T-helper 9 cell (primary cell): ENCODE measurements at regions not wholly inside any gene's neighbourhood (a gene's known extent, or its start where the extent isn't known, plus 50 kb on each side); places are given as distances from the start of the nearest gene placed in this dataset.
"Not testable (repeated sequence)": the region's sequence is repeated elsewhere in the genome, so short reads cannot be mapped to it uniquely, and the experiment has no call there.

Experiments used
- DNase-seq: peaks from one replicate; pipeline ENCODE4 v3.0.0-alpha.2; 2020

DNA sequence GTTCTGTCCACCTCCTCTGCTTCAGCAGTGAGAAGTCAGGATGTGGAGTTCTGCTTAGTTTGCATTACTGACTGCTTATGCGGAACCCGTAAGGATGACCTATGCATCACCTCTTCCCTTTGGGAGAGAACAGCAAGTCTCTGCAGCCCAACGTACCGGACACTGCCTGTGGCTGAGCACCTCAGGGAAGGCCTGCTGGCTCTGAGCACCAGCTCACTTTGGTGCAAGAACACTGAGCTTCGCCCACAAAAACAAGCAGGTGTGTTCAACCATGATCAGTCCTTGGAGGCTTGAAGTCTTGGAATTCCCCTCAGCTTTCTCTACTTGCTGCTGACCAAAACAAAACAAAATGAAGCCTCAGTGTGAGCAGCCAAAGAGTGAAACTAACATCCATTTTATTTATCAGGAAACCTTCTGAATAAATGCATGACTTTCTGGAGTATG, 52.7 kb upstream of the NCK2 start:
- no peak for DNase-seq

DNA sequence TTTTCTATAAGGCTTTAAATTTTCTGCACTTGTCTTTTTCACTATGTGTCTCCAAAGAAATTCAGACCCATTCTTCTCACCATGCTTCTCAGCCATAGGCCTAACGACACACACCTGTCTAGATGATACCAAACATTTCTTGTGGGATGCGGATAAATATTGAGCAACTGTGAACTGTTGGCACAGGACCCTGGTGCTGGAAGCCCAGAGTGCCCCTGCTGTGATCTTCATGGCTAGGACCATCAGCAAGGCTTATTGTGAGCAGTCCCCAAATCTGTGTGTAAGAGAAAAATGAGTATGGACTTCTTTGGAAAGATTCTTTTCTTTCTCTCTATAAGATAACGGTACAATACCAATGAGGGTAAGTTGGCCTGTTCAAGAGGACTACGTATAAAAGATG, 54.1 kb upstream of the NCK2 start:
- DNase-seq, result no peak

DNA sequence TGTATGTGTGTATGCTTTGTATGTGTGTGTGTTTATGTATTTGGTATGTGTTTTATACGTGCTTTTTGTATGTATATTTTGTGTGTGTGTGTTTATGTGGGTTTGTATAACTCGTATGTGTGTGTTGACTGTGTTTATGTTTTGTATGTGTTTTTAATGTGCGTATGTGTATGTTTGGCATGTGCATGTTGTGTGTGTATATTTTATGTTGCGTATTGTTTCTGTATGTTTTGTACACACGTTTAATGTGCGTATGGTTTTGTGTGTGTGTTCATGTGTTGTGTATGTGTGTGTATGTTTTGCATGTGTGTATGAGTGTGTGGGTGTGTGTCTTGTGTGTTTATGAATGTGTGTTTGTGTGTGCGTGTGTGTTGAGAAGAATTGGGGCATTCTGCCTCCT, 55.2 kb upstream of the NCK2 start:
- DNase-seq, result no peak

DNA sequence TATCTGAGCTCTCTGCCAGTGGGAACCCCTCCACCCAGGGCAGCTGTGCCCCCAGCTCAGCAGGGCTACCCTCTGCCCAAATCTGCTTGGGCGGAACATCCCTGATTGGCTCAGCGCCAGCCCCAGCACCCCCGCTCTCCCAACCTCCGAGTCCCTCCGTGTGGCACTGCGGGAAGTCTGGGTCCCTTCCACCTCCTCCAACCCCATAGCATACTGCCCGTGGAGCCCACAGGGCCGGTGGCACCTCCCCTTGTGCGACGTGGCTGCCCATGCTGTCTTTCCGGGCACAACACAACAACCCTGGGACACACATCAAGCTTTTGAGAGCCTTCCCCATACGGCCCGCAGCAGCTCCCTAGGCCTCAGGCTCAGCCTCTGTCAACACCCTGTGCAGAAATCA, 55.8 kb upstream of the NCK2 start:
- no peak for DNase-seq

DNA sequence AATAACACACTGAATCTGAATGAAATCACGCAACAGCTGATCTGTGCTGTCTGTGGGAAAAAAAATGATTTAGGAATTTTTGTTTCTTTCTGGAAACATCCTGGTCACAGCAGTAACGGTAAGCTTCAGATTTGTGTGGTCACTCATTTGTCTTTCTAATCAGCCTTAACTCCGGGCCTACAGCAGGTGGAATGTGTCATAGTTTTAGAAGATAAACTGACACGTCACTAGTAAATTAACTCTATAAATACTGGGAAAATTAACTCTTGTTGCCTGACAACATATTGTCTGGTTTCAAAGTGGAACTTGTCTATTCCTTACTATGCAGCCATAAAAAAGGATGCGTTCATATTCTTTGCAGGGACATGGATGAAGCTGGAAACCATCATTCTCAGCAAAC, 58.1 kb upstream of the NCK2 start:
- DNase-seq, result no peak

DNA sequence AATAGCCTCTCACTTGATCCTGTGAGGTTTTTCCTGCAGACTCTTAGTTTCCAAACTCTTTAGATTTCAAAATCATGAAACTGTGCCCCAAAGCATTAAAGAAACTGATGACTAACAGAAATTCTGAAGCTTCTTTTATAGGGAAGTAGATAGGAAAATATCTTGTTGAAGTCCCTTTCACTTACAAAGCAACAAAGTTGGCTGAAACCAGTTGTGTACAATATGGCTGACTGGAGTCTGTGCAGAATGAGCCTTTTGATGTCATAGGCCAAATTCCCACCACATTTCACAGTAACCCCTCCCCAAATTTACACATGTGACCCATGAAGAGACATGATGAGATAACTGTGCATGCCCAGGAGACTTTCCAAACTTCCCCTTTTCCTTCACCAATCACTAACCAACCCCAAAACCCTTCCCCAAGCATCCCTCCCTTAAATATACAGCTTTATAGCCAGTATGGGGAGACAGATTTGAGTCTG, 61.7 kb upstream of the NCK2 start:
- DNase-seq, result no peak

DNA sequence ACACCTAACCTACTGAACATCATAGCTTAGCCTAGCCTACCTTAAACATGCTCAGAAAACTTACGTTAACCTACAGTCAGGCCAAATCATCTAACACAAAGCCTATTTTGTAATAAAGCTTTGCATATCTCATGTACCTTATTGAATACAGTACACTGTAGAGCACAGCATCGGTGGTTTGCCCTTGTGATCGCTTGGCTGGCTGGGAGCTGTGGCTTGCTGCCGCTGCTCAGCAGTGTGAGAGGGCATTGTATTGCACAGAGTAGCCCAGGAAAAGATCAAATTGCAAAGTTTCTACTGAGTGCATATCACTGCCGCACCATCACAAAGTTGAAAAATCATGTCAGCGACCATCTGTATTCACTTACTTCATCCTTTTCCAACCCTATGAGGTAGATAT, 62.3 kb upstream of the NCK2 start:
- DNase-seq, result no peak

DNA sequence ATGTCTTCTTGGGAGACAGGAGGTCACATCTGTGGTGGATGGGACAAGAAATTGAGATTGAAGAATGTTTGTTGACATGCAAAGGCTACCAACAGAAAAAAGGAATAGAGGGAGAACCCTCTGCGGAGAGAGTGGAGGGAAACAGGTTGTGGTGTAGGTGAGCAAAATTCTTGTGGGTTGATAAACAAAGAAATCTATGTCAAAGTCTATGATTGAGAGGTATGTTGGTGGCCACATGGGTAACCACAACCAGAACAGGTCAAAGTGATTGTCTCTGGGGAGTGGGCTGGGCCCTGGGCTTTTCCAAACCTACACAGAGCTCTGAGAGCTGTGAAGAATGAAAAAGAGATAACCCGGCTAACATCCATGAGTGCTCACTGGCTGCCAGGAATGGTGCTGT, 62.8 kb upstream of the NCK2 start:
- no peak for DNase-seq

DNA sequence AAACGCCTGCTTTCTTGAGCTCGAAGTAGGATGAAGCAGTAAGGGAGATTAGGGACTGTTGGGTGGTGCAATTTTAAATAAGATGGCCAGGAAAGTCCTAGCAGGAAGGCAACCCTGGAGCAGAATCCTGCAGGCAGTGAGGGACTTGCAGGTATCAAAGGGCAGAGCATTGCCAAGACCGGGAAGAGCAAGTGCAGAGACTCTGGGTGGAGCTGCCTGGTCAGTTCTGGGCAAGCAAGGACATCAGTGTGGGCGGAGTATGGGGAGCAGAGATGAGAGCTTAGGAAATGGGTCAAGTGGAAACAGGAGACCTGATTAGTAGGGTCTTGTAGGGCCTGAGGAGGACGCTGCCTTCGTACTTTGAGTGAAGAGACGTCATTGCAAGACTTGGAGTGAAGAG, 64.4 kb upstream of the NCK2 start:
- DNase-seq, result no peak

DNA sequence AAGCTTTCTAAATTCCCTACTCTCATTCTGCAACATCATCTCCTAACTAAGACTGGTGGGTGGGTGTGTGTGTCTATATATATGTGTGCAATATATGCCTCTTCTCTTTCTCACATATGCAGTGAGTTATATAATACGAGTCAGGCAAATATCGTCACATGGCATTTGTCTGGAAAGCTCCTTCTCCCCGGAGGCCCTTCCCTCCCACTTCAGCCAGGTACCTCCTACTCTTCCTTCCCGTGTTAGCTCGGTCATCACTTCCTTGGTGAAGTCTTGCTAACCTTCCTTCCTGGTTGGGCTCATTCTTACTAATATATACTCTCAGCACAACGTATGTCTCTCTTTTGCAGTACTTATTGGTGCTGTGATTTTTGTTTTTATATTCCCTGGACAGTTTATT, 66.4 kb upstream of the NCK2 start:
- DNase-seq, result no peak

DNA sequence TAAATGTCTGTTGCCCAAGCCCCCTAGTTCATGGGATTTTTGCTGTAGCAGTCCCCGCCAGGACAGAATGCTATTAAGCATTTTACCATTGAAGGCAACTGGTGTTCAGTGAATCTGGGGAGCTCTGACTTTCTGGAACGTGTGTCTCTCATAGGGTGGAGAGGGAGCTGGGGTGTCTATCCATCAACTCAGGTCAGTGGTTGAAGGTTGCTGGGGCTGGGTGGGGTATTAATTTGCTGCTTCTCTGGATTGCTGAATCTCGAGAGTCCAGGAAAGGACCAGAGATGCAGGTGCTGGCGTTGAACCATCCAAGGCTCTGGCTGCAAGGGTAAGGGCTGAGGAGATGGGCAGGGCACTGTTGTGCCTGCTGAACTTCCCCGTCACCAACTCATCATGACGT, 66.8 kb upstream of the NCK2 start:
- no peak for DNase-seq

DNA sequence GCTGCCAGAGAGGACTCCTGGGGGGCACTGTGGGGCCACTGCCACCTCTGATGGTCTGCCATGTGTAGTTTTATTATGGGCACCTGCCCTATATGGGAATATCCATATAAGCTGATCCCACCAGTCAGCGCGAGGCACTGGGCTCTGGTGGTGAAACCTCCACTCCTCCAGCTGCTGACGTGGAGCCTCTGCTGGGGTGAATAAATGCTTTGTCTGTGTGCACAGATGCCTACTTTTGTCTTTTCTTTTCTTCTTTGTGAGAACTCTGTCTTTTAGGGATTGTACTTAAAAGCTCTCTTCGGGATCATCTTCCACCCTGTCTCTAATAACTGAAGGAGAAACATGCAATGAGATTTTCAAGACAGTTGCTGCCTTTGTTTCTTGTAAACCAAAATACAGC, 68.9 kb upstream of the NCK2 start:
- no peak for DNase-seq

DNA sequence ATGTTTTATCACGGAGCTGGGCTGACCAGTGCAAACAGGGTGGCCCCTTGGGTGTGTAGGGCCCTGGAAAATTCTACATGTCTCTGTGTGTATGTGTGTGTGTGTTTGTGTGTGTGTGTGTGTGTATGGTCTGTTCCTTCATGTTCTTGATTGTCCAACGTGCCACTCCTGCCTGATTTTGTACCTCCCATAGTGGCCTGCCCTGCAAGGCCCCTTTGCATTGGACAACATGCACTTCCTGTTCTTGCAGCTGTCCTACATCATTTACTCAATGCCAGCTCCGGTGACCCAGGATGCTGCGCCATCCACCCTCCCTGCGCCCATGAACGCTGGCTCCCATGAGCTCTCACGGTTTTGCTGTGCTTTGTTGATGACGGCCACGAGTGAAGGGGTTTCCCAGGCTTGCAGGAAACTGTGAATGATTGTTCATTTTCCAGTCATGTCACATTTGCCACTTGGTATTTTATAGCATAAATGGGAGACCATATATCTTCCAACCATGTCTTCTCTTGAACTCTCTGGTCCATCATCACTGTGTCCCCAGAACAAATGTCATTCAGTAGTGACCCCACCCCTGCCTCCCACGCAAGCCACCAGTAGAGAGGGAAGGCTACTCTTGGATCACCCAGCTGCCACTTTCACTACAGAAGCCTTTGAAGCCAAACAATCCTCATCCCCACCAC, 69.7 kb upstream of the NCK2 start:
- no peak for DNase-seq

DNA sequence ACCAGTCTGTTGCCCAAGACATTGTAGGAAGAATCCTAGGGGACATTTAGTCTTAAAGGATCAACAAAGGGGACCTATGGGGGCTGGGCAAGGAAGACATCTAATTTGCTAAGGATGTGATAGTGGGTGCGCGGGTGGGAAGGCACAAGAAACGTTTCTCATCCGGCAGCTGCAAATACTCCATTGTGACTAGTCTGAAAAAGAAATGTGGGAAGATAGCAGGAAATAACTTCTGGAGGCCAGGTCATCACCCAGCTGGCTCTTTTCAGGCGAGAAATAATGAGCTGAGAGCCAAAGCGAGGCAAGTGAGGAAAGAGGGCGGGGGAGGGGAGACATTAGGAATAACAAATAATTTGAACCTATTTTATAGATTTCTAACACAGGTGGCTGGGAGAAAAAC, 70.3 kb upstream of the NCK2 start:
- DNase-seq, result no peak

DNA sequence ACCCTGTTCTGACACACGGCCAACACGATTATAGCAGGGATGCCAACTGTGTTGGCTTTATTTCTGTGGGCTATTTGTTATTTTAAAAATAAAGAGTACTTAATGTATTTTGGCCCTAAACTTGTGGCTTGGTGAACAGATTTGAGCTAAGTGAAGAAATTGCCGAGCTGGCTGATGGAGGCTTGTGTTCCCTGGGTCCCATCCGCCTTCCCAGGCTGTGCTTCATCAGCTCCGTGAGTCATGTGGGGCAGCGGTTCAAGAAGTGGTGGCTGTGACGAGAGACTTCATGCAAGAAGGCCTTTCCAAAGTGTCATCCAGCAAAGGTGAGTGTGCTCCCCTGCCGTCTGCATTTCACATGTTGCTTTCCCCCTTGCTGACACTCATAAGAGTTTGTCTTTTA, 73.6 kb upstream of the NCK2 start:
- no peak for DNase-seq

DNA sequence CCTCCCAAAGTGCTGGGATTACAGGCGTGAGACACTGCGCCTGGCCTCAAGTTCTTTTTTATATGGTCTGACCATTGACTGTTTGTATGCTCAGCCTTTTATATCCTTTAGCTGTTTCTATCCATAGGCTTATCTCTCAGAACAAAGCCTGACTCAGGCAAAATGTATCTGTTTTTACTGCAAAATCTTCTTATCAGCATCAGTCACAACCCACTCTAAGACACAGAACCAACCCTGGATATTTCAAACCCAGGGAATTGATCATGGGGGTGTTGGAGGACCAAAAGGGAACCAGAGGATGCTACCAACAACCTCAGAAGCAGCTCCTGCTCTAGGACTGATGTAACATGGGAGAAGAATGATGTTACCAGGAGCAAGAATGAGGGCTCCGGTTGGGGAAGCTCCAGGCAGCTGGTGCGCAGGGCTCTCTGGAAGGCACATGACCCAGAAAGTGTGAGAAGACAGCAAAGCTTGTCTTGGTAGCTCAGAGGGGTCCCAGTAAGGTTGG, 75.3 kb upstream of the NCK2 start:
- no peak for DNase-seq

DNA sequence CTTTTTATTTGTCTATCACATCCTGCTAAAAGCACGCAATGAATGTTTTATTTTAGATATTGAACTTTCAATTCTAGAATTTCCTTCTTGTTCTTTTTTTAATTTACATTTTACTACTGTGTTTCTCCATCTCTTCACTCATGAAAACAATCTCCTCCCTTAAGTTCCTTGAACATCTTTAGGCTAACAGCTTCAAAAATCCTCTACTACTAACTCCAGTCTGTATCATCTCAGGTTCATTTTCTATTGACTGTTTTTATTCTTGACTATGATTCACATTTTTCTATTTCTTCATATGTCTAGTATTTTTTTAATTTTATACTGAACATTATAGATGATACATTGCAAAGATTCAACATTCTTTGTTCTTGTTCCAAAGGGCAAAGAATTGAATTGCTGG, 79.2 kb upstream of the NCK2 start:
- DNase-seq, result no peak

DNA sequence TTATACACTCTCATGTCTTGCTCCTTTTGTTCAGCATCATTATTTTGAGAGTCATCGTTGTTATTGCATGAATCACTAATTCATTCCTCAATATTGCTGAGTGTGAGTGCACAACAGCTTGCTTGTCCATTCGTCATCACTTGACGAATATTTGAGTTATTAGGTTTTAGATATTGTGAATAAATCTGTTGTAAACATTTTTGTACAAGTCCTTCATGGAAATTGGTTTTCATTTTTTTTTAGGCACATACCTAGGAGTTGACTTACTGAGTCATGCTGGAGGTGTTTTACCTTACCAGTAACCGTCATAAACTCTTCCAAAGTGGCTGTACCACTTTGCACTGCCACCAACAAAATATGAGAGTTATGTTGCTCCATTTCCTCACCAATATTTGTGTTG, 84.2 kb upstream of the NCK2 start:
- no peak for DNase-seq

DNA sequence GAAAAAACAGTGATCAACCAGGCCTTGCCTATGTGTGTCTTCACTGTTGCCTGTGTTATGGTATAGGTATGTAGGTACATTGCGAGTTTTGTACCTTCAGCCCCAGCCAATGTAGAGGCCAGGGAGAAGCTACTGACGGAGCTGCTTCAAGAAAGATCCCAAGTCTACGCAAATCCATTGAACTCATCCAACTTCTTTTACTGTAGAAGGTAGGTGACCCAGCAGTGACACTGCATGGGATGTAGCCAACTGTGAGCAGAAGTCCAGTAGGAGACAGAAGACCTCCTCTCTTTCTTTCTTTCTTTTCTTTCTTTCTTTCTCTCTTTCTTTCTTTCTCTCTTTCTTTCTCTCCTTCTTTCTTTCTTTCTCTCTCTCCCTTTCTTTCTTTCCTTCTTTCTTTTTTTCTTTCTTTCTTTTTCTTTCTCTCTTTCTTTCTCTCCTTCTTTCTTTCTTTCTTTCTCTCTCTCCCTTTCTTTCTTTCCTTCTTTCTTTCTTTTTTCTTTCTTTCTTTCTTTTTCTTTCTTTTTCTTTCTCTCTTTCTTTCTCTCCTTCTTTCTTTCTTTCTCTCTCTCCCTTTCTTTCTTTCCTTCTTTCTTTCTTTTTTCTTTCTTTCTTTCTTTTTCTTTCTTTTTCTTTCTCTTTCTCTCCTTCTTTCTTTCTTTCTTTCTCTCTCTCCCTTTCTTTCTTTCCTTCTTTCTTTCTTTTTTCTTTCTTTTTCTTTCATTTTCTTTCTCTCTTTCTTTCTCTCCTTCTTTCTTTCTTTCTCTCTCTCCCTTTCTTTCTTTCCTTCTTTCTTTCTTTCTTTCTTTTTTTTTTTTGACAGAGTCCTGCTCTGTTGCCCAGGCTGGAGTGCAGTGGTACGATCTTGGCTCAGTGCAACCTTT, 88.7 kb upstream of the NCK2 start:
- DNase-seq, result not testable (repeated sequence)

DNA sequence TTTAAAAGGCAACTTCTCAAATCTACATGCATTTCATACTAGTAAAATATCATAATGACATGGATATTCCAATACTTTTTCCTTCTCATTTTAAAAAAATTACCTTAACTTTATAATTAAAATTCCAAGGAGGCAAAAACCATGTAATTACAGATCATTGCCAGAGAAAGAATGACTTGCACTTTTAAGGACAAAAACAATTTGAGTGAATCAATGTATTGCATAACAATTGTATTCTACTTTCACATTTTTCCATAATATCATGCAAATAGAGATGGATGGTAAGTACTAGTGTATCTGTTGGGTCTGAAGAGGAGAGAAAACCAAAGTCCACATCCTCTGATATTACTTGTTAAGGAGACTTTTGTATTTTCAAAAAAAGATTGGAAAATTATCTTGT, 89.5 kb upstream of the NCK2 start:
- DNase-seq, result no peak

DNA sequence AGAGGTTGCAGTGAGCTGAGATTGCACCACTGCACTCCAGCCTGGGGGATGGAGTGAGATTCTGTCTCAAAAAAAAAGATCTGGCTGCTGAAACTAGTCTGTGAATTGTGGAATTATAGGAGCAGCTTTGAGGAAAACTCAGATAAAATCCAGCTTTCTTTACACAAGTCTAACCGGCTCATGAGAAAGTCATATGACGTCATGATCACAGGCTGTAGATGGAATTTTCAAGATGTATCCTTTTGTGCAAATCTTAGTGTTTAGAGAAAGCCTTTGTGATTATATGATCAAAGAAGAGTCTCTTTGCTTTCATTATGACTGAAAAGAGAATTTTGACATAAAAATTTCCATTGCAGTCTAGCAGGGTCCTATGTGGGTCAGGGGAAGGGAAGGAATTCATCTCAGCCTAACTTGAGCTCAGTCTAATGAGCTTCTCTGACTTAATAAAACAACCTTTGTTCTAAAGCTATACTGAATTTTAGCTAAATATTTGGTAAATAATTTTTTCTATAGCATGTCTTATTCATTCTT, 90.2 kb upstream of the NCK2 start:
- no peak for DNase-seq

DNA sequence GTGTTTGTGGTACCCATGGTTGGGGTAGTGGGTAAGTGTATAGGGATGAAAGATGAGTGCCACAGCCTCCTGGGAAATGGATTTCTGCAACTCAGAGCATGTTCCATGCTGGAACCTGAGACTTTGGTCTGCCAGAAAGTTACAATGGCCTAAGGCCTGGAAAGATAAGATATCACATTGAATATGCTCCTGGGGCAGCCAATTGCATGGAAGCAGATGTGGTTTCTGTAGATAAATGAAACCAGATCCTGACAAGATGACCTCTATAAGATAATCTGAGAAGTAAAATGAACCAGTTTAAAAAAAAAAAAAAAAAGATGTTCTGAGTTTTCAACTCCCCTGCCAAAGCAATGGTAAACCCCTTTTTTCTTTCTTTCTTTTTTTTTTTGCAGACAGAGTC, 91.4 kb upstream of the NCK2 start:
- no peak for DNase-seq

DNA sequence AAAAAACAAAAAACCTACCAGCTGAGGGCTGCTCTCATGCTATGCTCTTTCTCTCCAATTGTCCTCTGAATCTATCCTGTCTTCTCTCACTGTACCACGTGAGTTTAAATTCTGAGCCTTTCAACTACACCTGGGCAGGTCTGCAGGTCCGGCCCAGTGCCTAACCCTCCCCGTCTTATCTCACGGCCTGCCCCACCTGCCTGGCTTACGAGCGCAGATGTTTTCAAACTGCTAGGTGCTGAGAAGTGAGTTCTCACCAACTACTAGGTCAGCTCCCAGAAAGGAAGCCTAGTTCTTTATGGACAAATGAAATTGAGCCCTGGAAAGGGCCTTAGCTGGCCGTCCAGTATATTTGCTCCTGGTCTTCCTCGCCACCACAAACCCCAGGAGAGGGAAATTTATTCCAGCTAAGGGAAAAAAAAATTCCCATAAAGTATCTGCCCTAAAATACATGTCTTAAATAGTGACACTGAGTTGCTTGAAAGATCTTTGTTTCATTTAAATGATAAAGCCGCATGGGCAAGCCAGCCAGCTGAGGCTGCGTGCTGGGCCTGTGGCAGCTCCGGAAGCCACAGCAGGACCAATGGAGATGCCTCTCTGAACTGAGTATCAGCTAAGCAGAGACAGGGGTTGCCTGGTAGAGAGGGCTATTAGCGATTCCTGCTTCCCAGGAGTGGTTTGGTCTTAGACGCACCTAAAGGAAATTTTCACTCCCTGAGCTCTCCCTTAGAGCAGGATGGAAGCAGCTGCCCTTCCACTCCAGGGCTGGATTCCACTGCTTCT, 92.5 kb upstream of the NCK2 start:
- DNase-seq, result no peak
